OCI-LY1 (cell line): ENCODE measurements at regions not wholly inside any gene's neighbourhood (a gene's known extent, or its start where the extent isn't known, plus 50 kb on each side); places are given as distances from the start of the nearest gene placed in this dataset.

ENCODE experiments used
- EZH2 ChIP-seq: fragments of 200-600 bp; sonication (generic), shearing (Covaris generic); IDR thresholded peaks from 2 replicates; pipeline ENCODE4 v1.8.0; 2017; ENCODE audit warnings: borderline replicate concordance, mixed run types, mild to moderate bottlenecking, antibody characterized with exemption, low read length, moderate library complexity, mixed read lengths
- TF ChIP-seq, protein P1 (sequence below): fragments of 200-600 bp; sonication (generic), shearing (Covaris generic); IDR thresholded peaks from 2 replicates; pipeline ENCODE4 v1.5.1; 2017; ENCODE audit warnings: mild to moderate bottlenecking, antibody characterized with exemption, low read length, moderate library complexity, mixed read lengths

DNA sequence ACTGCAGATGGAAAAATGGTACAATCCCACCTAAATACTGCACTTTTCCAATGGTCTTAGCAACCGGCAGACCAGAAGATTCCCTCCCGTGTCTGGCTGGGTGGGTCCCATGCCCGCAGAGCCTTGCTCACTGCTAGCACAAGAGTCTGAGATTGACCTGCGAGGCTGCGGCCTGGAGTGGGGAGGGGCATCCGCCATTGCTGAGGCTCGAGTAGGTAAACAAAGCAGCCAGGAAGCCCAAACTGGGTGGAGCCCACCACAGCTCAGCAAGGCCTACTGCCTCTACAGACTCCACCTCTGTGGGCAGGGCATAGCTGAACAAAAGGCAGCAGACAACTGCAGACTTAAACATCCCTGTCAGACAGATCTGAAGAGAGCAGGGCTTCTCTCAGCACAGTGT is 221.6 kb upstream of the CTNND2 start:
- TF ChIP-seq, protein P1, sequence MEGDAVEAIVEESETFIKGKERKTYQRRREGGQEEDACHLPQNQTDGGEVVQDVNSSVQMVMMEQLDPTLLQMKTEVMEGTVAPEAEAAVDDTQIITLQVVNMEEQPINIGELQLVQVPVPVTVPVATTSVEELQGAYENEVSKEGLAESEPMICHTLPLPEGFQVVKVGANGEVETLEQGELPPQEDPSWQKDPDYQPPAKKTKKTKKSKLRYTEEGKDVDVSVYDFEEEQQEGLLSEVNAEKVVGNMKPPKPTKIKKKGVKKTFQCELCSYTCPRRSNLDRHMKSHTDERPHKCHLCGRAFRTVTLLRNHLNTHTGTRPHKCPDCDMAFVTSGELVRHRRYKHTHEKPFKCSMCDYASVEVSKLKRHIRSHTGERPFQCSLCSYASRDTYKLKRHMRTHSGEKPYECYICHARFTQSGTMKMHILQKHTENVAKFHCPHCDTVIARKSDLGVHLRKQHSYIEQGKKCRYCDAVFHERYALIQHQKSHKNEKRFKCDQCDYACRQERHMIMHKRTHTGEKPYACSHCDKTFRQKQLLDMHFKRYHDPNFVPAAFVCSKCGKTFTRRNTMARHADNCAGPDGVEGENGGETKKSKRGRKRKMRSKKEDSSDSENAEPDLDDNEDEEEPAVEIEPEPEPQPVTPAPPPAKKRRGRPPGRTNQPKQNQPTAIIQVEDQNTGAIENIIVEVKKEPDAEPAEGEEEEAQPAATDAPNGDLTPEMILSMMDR: no peak
- no peak for TF ChIP-seq EZH2
